K562 (cell line): ENCODE measurements at regions not wholly inside any gene's neighbourhood (a gene's known extent, or its start where the extent isn't known, plus 50 kb on each side); places are given as distances from the start of the nearest gene placed in this dataset.

Experiments
- CTCF ChIP-seq, 3 experiments: IDR thresholded peaks in 2 of 3; conservative IDR thresholded peaks in 1 of 3; 2 replicates each; pipeline ENCODE4 v1.5.1; 2011 to 2012; ENCODE audit warnings: low read length in 3 of 3, mild to moderate bottlenecking in 3 of 3, control low read depth in 2 of 3, improper control_type of control experiment in 1 of 3, inconsistent platforms in 1 of 3, low read depth in 1 of 3, mixed read lengths in 1 of 3, moderate library complexity in 1 of 3; ENCODE audit not compliant: insufficient read depth in 2 of 3
- EGR1 ChIP-seq: fragments of 450-650 bp; conservative IDR thresholded peaks from 2 replicates; pipeline ENCODE4 v1.6.1; 2017; ENCODE audit warnings: mild to moderate bottlenecking
- KLF13 ChIP-seq: fragments of 450-650 bp; IDR thresholded peaks from 2 replicates; pipeline ENCODE4 v1.6.1; 2016; ENCODE audit warnings: missing genetic modification characterization, low read depth, mild to moderate bottlenecking, missing compliant biosample characterization, moderate library complexity, borderline replicate concordance
- MIER1 ChIP-seq: fragments of 450-650 bp; IDR thresholded peaks from 2 replicates; pipeline ENCODE4 v1.6.1; 2016; ENCODE audit warnings: antibody characterized with exemption, mild to moderate bottlenecking, low read depth
- POLR2AphosphoS5 ChIP-seq: IDR thresholded peaks from 2 replicates; pipeline ENCODE4 v1.6.1; 2011; ENCODE audit warnings: mild to moderate bottlenecking, low read depth, low read length, moderate library complexity; ENCODE audit not compliant: control insufficient read depth, insufficient read depth
- ZNF224 ChIP-seq: sonication (generic); formaldehyde crosslinking; IDR thresholded peaks from 2 replicates; pipeline ENCODE4 v1.8.0; 2022; ENCODE audit warnings: mild to moderate bottlenecking, missing genetic modification reagents

- no peak for TF ChIP-seq CTCF (IDR thresholded peaks at IDR 0.05 in 2 of 3, conservative IDR thresholded peaks at IDR 0.05 in 1 of 3; ENCODE audit: insufficient read depth in 2 of 3, low read depth in 1 of 3, low read length in 3 of 3)
- no peak for TF ChIP-seq KLF13
- no peak for TF ChIP-seq ZNF224 (CRISPR knock-in tag)
- no peak for TF ChIP-seq POLR2AphosphoS5
- no peak for TF ChIP-seq EGR1
- no peak for TF ChIP-seq MIER1
Observed at GRCh38 chr9:107172979-107173347, 110.1 kb upstream of the RAD23B start.
